HepG2 (cell line): ENCODE measurements at regions not wholly inside any gene's neighbourhood (a gene's known extent, or its start where the extent isn't known, plus 50 kb on each side); places are given as distances from the start of the nearest gene placed in this dataset.

ENCODE experiments used
- ATAC-seq: fragments of 200-7000 bp; cut with Tn5 transposase; 3 replicates; pipeline ENCODE4 v1.9.1; 2020; ENCODE audit warnings: mild to moderate bottlenecking, moderate library complexity
- BruUV-seq: library from RNA; stranded (reverse); fragments of 400-500 nt; replicated peaks from 2 replicates; lab custom pipeline; 2021; lab: Mats Ljungman, UMichigan
- CTCF ChIA-PET: fragments of 300-600 bp; formaldehyde crosslinking; extraction: SDS; loops from one replicate; lab custom pipeline; 2021; ENCODE audit warnings: low total read pairs, inconsistent platforms, low intra/inter-chr PET ratio; lab: Yijun Ruan, JAX
- POLR2A ChIA-PET: fragments of 350-600 bp; sonication (Branson Sonifier 250); formaldehyde crosslinking; loops from one replicate; lab custom pipeline; 2020; ENCODE audit warnings: antibody characterized with exemption, inconsistent platforms; lab: Yijun Ruan, JAX
- DNase-seq: peaks from one replicate; pipeline ENCODE4 v3.0.0-alpha.2; 2015; ENCODE audit warnings: low spot score
- FAIRE-seq: peaks from 3 replicates; lab custom pipeline; 2011; peaks lifted over from hg19 to GRCh38; lab: Jason Lieb, UNC
- H2AFZ ChIP-seq: one replicate; pipeline ENCODE4 v1.6.1; 2011; ENCODE audit warnings: low read length, inconsistent platforms
- H3K27ac ChIP-seq: fragments of 300-600 bp; 3 replicates; pipeline ENCODE4 v1.8.0; 2011; ENCODE audit warnings: mixed run types, mild to moderate bottlenecking, mixed read lengths, low read length, inconsistent platforms; ENCODE audit not compliant: insufficient read depth; ENCODE audit errors: extremely low read length
- H3K27me3 ChIP-seq, 2 experiments: fragments of 200-600 bp in 1 of 2; 2 replicates in 1 of 2; 3 replicates in 1 of 2; pipeline versions ENCODE4 v1.6.0 to v1.8.0; 2011; ENCODE audit warnings: low read length in 2 of 2, mild to moderate bottlenecking in 2 of 2, moderate library complexity in 2 of 2, inconsistent platforms in 1 of 2; ENCODE audit not compliant: insufficient read depth in 2 of 2, control insufficient read depth in 1 of 2
- H3K36me3 ChIP-seq, 2 experiments: fragments of 200-600 bp in 1 of 2; replicated peaks in 1 of 2; 2 replicates in 1 of 2; 3 replicates in 1 of 2; pipeline versions ENCODE4 v1.5.1 to v1.8.0; 2011; ENCODE audit warnings: low read length in 2 of 2, inconsistent platforms in 1 of 2; ENCODE audit not compliant: insufficient read depth in 2 of 2, control insufficient read depth in 1 of 2
- H3K4me1 ChIP-seq: 2 replicates; pipeline ENCODE4 v1.5.1; 2012; ENCODE audit warnings: low read length, inconsistent platforms; ENCODE audit not compliant: insufficient read depth
- H3K4me2 ChIP-seq: 2 replicates; pipeline ENCODE4 v1.6.0; 2011; ENCODE audit warnings: low read depth, low read length, inconsistent platforms
- H3K4me3 ChIP-seq, 3 experiments: fragments of 200-600 bp in 1 of 3; sonication (generic), shearing (Covaris generic) in 1 of 3; replicated peaks in 1 of 3; 2 replicates each; pipeline ENCODE4 v1.5.1; 2011 to 2016; ENCODE audit warnings: low read length in 3 of 3, inconsistent platforms in 2 of 3, low read depth in 2 of 3, mild to moderate bottlenecking in 2 of 3, control low read depth in 1 of 3, mixed read lengths in 1 of 3; ENCODE audit not compliant: insufficient read depth in 1 of 3
- H3K79me2 ChIP-seq: one replicate; pipeline ENCODE4 v1.6.1; 2011; ENCODE audit warnings: low read length, inconsistent platforms; ENCODE audit not compliant: insufficient read depth
- H3K9ac ChIP-seq: 2 replicates; pipeline ENCODE4 v1.6.0; 2011; ENCODE audit warnings: mild to moderate bottlenecking, low read depth, low read length, inconsistent platforms; ENCODE audit not compliant: insufficient read depth
- H3K9me3 ChIP-seq: 2 replicates; pipeline ENCODE4 v1.5.1; 2012; ENCODE audit warnings: mild to moderate bottlenecking, low read length
- H4K20me1 ChIP-seq: 2 replicates; pipeline ENCODE4 v1.6.0; 2011; ENCODE audit warnings: inconsistent platforms, mild to moderate bottlenecking, low read length, moderate library complexity; ENCODE audit not compliant: insufficient read depth
- FOXK2 ChIP-seq: fragments of 450-650 bp; IDR thresholded peaks from 2 replicates; pipeline ENCODE4 v1.6.1; 2016
- HMG20A ChIP-seq: IDR thresholded peaks from 2 replicates; pipeline ENCODE4 v1.6.1; 2016; ENCODE audit warnings: borderline replicate concordance
- HNRNPL ChIP-seq: fragments of 200-400 bp; formaldehyde crosslinking; IDR thresholded peaks from 2 replicates; pipeline ENCODE4 v1.6.1; 2017; ENCODE audit warnings: mild to moderate bottlenecking, low read depth, low read length
- HOXD1 ChIP-seq: sonication (generic); formaldehyde crosslinking; IDR thresholded peaks from 2 replicates; pipeline ENCODE4 v1.5.0; 2020; ENCODE audit warnings: missing genetic modification reagents
- IRF1 ChIP-seq: sonication (generic); formaldehyde crosslinking; IDR thresholded peaks from 2 replicates; pipeline ENCODE4 v1.4.0; 2020; ENCODE audit warnings: low read depth, mild to moderate bottlenecking, missing genetic modification reagents
- IRX3 ChIP-seq: sonication (generic); formaldehyde crosslinking; IDR thresholded peaks from 2 replicates; pipeline ENCODE4 v1.8.1; 2023; ENCODE audit warnings: mild to moderate bottlenecking, low read depth, missing genetic modification reagents, borderline replicate concordance
- KDM5A ChIP-seq: fragments of 200-600 bp; sonication (generic); IDR thresholded peaks from 2 replicates; pipeline ENCODE4 v1.7.0; 2018; ENCODE audit warnings: antibody characterized with exemption, mild to moderate bottlenecking, low read length, borderline replicate concordance
- KLF11 ChIP-seq: IDR thresholded peaks from 2 replicates; pipeline ENCODE4 v1.6.1; 2016; ENCODE audit warnings: missing compliant biosample characterization
- MAF1 ChIP-seq: sonication (generic); formaldehyde crosslinking; IDR thresholded peaks from 2 replicates; pipeline ENCODE4 v1.5.0; 2020; ENCODE audit warnings: missing genetic modification reagents, borderline replicate concordance
- MATR3 ChIP-seq: sonication (generic); formaldehyde crosslinking; IDR thresholded peaks from 2 replicates; pipeline ENCODE4 v1.4.0; 2020; ENCODE audit warnings: missing genetic modification reagents
- NFIB ChIP-seq: sonication (generic); formaldehyde crosslinking; IDR thresholded peaks from 2 replicates; pipeline ENCODE4 v1.9.0; 2021; ENCODE audit warnings: missing genetic modification reagents, mild to moderate bottlenecking, borderline replicate concordance
- NPAS2 ChIP-seq: sonication (generic); formaldehyde crosslinking; IDR thresholded peaks from 2 replicates; pipeline ENCODE4 v1.8.0; 2022; ENCODE audit warnings: mild to moderate bottlenecking, missing genetic modification reagents, borderline replicate concordance
- PAWR ChIP-seq: sonication (generic); formaldehyde crosslinking; IDR thresholded peaks from 2 replicates; pipeline ENCODE4 v1.4.0; 2020; ENCODE audit warnings: missing genetic modification reagents, mild to moderate bottlenecking, borderline replicate concordance
- PRMT3 ChIP-seq: sonication (generic); formaldehyde crosslinking; IDR thresholded peaks from 2 replicates; pipeline ENCODE4 v1.8.1; 2022; ENCODE audit warnings: low read depth, mild to moderate bottlenecking, moderate library complexity, missing genetic modification reagents, borderline replicate concordance
- RAD21 ChIP-seq: fragments of 450-650 bp; formaldehyde crosslinking; IDR thresholded peaks from 2 replicates; pipeline ENCODE4 v1.5.0; 2020; ENCODE audit warnings: mild to moderate bottlenecking
- RFXAP ChIP-seq: sonication (generic); formaldehyde crosslinking; IDR thresholded peaks from 2 replicates; pipeline ENCODE4 v1.4.0; 2020; ENCODE audit warnings: missing genetic modification reagents, borderline replicate concordance
- SAFB2 ChIP-seq: sonication (generic); formaldehyde crosslinking; IDR thresholded peaks from 2 replicates; pipeline ENCODE4 v1.5.1; 2020; ENCODE audit warnings: missing genetic modification reagents, low read depth, mild to moderate bottlenecking, borderline replicate concordance
- ZHX1 ChIP-seq: sonication (generic); formaldehyde crosslinking; IDR thresholded peaks from 2 replicates; pipeline ENCODE4 v1.8.1; 2022; ENCODE audit warnings: low read depth, mild to moderate bottlenecking, missing genetic modification reagents
- ZMAT3 ChIP-seq: sonication (generic); formaldehyde crosslinking; conservative IDR thresholded peaks from 2 replicates; pipeline ENCODE4 v1.7.0; 2021; ENCODE audit warnings: missing genetic modification reagents
- ZMYM2 ChIP-seq: sonication (generic); formaldehyde crosslinking; IDR thresholded peaks from 2 replicates; pipeline ENCODE4 v1.8.0; 2022; ENCODE audit warnings: mild to moderate bottlenecking, missing genetic modification reagents
- ZNF205 ChIP-seq: IDR thresholded peaks from 2 replicates; pipeline ENCODE4 v1.6.1; 2018; ENCODE audit warnings: missing biosample characterization, missing genetic modification reagents
- ZNF337 ChIP-seq: sonication (generic); formaldehyde crosslinking; IDR thresholded peaks from 2 replicates; pipeline ENCODE4 v1.5.1; 2020; ENCODE audit warnings: missing genetic modification reagents, low read depth, mild to moderate bottlenecking, borderline replicate concordance
- ZNF414 ChIP-seq: sonication (generic); formaldehyde crosslinking; IDR thresholded peaks from 2 replicates; pipeline ENCODE4 v1.5.0; 2020; ENCODE audit warnings: missing genetic modification reagents
- ZNF629 ChIP-seq: sonication (generic); formaldehyde crosslinking; conservative IDR thresholded peaks from 2 replicates; pipeline ENCODE4 v1.5.0; 2020; ENCODE audit warnings: missing genetic modification reagents
- WGBS: methylation state at CpG from one replicate; pipeline ENCODE4 v1.1.6; 2017; ENCODE audit warnings: low lambda C conversion rate; 5-methylcytosine and 5-hydroxymethylcytosine counted together
- in situ Hi-C: cut with HindIII; loops from 2 replicates; pipeline ENCODE4 v1.10.0; 2017; ENCODE audit warnings: low pct_unique_long_range_greater_than_20kb; ENCODE audit not compliant: extremely low pct_ligation_motif_present
- intact Hi-C: fragments of 100-400 bp; cut with micrococcal nuclease; formaldehyde crosslinking; loops from one replicate; pipeline ENCODE4 v1.10.0; 2022; ENCODE audit not compliant: unreplicated experiment

- TF ChIP-seq FOXK2 (no peak), ZNF629 (CRISPR knock-in tag) (no peak), IRX3 (CRISPR knock-in tag) (no peak), ZNF337 (no peak), PAWR (no peak)
These were observed 55.3 kb upstream of the STK17B start (continued) for GRCh38 chr2:196226707-196227065.

GRCh38 chr2:196229013-196229412 lies 57.6 kb upstream of the STK17B start:
- H3K9me3 ChIP-seq, result no peaks in the 10 kb centered on the region
- BruUV-seq, result no TSS peak
- no peak overlapping the region for H2AFZ ChIP-seq
- TF ChIP-seq SAFB2 (CRISPR knock-in tag) (no peak), HOXD1 (CRISPR knock-in tag) (no peak), NPAS2 (CRISPR knock-in tag) (no peak), KDM5A (no peak), HNRNPL (no peak), KLF11 (no peak), RFXAP (CRISPR knock-in tag) (no peak), ZMYM2 (no peak), RAD21 (CRISPR knock-in tag) (no peak), NFIB (no peak), IRF1 (CRISPR knock-in tag) (no peak), MATR3 (CRISPR knock-in tag) (no peak), ZMAT3 (no peak), MAF1 (CRISPR knock-in tag) (no peak), PRMT3 (CRISPR knock-in tag) (no peak), ZNF205 (no peak), ZNF414 (CRISPR knock-in tag) (no peak), ZHX1 (CRISPR knock-in tag) (no peak), HMG20A (CRISPR knock-in tag) (no peak)

More at GRCh38 chr2:196229013-196229412, 57.6 kb upstream of the STK17B start:
- WGBS, result under 1% methylated on average over 3 of the region's 3 CpGs
- Histone ChIP-seq H3K4me1 (no peaks in the 10 kb centered on the region), H3K79me2 (no peaks in the 10 kb centered on the region), H3K36me3 (no peaks in the 10 kb centered on the region), H3K9ac (no peak overlapping the region), H4K20me1 (no peaks in the 10 kb centered on the region), H3K27me3 (no peaks in the 10 kb centered on the region; a peak in 1 of 5 replicates), H3K4me3 (no peak overlapping the region), H3K4me2 (no peak overlapping the region), H3K27ac (no peak overlapping the region)
- ATAC-seq (no peak), FAIRE-seq (no peak), DNase-seq (no peak)
- POLR2A ChIA-PET, result no interaction called here
- intact Hi-C loops, result no loop called here
- CTCF ChIA-PET, result no interaction called here
- in situ Hi-C loops, result no loop called here
